Stimulated activated effector memory CD8-positive, alpha-beta T cell treated with anti-CD3 and anti-CD28 coated beads, Interleukin-12 subunit alpha, Interleukin-12 subunit beta, amount 100 ng/mL, for 72 hours (primary cell): ENCODE measurements at regions not wholly inside any gene's neighbourhood (a gene's known extent, or its start where the extent isn't known, plus 50 kb on each side); places are given as distances from the start of the nearest gene placed in this dataset.

Experiments
- ATAC-seq: fragments of 150-1000 bp; cut with Tn5 transposase; 2 replicates; pipeline ENCODE4 v1.10.0; 2021
- DNase-seq, 2 donors: peaks; one replicate each; pipeline ENCODE4 v3.0.0; 2021 to 2022; ENCODE audit warnings: low spot score in 2 of 2
- H3K27ac Mint-ChIP-seq: one replicate; pipeline ENCODE4 v1.8.0; 2022; ENCODE audit warnings: mild to moderate bottlenecking, mixed read lengths
- H3K36me3 Mint-ChIP-seq: one replicate; pipeline ENCODE4 v1.8.0; 2022; ENCODE audit warnings: mild to moderate bottlenecking, mixed read lengths
- H3K4me1 Mint-ChIP-seq: one replicate; pipeline ENCODE4 v1.8.0; 2022; ENCODE audit warnings: mixed read lengths
- H3K4me3 Mint-ChIP-seq: one replicate; pipeline ENCODE4 v1.8.0; 2022; ENCODE audit warnings: mild to moderate bottlenecking, mixed read lengths
- H3K9me3 Mint-ChIP-seq: one replicate; pipeline ENCODE4 v1.8.0; 2022; ENCODE audit warnings: mixed read lengths

DNA sequence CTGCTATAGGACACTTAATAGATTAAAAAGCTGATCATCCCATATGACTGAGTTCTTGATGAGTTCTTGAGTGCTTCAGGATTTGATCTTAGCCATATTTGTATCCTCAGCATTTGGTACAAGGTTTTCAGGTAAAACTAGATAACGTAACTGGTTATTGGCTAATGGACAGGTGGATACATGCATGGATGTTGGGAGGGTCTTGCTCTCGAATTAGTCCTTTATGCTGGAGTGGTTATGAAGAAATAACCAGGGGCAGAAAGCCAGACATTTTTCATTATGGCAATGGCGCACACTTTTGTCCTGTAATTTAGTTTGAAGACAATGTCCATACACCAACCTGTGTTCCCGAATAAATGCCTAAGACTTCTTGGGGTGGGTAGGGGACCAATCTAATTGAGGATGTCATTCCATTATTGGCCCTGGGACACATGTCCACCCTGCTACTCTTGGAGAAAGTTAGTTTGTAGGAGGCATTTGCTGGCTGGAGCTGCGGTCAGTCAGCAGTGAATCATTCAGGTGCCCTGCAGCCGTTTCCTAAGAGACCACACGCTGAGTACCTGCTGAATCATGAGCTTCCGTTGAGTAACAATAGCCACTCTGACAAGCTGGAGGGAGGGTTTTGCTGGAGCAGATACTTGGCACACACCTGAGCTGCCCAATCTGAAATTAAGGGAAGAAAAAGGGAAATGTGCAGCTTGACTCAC is 194.4 kb downstream of the FOXA2 start:
- no peak overlapping the region for H3K4me3 Mint-ChIP-seq
- ATAC-seq: no peak

DNA sequence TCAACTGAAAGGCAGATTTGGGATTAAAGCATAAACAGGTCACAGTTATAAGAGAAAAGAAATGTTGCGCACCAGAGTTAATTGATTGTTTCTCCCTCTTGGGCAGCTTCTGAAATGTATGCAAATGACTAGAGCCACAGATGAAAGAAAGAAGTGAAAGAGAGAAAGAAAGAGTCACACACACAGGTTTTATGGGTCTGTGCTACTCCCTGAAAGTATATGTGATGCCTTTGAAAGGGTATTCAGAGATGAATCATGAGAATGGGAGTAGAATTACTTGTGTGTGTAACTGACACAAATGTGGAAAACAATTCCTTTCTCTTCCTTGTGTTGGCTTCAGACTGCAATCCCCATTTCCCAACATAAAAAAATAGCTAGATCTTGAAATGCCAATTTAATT is 196.9 kb downstream of the FOXA2 start:
- Mint-ChIP-seq H3K36me3 (no peaks in the 10 kb centered on the region), H3K9me3 (peaks cover 7% of the 10 kb centered on the region), H3K27ac (no peak overlapping the region), H3K4me1 (no peaks in the 10 kb centered on the region), H3K4me3 (no peak overlapping the region)
- ATAC-seq (no peak), DNase-seq (no peak)

More for the DNA sequence above, 194.4 kb downstream of the FOXA2 start:
- no peaks in the 10 kb centered on the region for H3K4me1 Mint-ChIP-seq
- H3K36me3 Mint-ChIP-seq: no peaks in the 10 kb centered on the region
- H3K9me3 Mint-ChIP-seq: peaks cover 7% of the 10 kb centered on the region
- DNase-seq: no peak
- H3K27ac Mint-ChIP-seq: no peak overlapping the region

DNA sequence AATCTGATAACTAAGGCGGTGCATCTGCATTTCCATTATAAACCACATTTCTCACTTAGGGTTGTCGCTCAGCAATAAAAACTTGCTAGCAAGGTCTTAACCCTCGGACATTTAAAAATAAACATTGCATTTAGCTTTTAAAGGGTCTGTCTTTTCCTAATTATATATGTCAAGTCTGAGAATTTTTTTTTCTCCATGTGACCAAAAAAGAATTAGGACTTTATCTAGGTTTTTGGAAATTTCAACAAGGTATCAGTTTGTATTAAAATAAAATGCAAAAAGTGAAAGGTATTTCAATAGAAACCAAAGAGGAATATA is 198.1 kb downstream of the FOXA2 start:
- ATAC-seq (no peak), DNase-seq (no peak)
- H3K36me3 Mint-ChIP-seq: no peaks in the 10 kb centered on the region
- no peaks in the 10 kb centered on the region for H3K4me1 Mint-ChIP-seq
- no peak overlapping the region for H3K4me3 Mint-ChIP-seq
- peaks cover 11% of the 10 kb centered on the region for H3K9me3 Mint-ChIP-seq
- H3K27ac Mint-ChIP-seq: no peak overlapping the region

DNA sequence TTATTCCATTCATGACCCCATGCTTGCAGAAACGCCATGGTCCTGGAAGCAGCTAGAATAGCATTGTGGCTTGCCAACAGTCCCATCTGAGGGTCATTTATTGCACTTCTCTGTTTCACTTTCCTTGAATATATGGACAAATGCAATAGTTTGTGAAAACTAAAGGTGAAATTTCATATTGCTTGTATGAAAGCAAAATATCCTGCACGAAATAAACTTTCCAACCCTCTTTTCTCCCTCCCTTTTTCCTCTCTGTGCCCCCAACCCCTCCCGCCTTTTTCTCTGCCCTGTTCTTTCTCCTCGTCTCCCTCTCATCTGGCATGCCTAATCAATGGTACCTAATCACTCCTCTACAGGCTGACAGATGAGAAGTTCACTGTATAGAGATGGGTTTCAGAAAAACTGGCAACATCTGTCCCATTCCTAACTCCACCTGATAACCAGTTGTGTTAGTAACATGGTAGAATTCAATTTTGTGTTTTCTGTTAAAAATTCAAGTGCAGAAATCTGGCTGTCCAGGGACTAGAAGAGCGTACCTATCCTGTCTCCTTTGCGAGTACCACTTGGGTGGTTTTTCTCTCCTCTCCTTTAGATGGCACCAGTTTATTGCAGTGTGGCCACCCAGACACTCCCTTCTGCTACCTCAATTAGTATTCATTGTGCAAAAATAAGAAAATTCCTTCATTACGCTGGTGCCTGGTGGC is 198.6 kb downstream of the FOXA2 start:
- H3K4me1 Mint-ChIP-seq: no peaks in the 10 kb centered on the region
- DNase-seq (no peak), ATAC-seq (no peak)
- H3K36me3 Mint-ChIP-seq: no peaks in the 10 kb centered on the region
- H3K9me3 Mint-ChIP-seq: peaks cover 11% of the 10 kb centered on the region
- H3K4me3 Mint-ChIP-seq: no peak overlapping the region
- no peak overlapping the region for H3K27ac Mint-ChIP-seq

DNA sequence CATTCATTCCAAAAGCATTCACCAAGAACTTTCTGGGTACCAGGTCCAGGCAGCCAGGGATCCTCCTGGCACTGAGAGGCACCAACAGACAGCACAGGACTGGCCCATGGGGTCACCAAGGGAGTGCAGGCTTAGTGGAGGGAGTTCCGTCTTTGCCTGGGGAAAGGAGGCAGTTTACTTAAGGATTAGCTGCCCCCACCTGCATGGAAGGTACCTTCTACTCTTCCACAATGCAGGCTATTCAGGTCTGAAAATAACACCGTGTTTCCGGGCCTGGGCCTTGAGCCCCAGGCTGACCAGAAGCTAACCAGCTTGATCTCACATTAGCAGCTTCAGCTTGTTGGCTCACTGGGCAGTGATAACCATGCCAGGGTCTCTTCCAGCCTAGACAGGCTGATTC is 199.4 kb downstream of the FOXA2 start:
- no peaks in the 10 kb centered on the region for H3K4me1 Mint-ChIP-seq

DNA sequence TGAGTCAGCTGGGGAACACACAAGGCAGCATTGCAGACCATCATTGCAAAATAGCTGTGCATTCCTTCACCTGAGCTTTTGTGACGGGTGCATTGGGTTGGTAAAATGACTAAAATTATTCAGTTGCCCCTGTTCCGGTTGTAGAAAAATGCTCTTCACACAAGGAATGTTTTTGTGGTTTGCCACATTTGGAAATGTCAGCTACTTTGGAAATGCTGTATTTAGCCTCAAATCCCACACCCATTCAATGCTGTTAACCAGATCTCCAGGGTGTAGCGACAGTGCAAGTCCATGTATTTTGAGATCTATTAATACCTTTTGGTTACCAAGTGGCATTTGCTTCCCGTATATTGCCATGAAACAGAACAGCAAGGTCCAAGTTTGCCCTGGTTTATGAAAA is 201.2 kb downstream of the FOXA2 start:
- DNase-seq (no peak), ATAC-seq (no peak)
- H3K4me3 Mint-ChIP-seq: no peak overlapping the region
- H3K4me1 Mint-ChIP-seq: no peaks in the 10 kb centered on the region
- H3K27ac Mint-ChIP-seq: no peak overlapping the region
- H3K9me3 Mint-ChIP-seq: peaks cover 11% of the 10 kb centered on the region
- H3K36me3 Mint-ChIP-seq: no peaks in the 10 kb centered on the region

More for the DNA sequence above, 199.4 kb downstream of the FOXA2 start:
- H3K36me3 Mint-ChIP-seq: no peaks in the 10 kb centered on the region
- DNase-seq (no peak), ATAC-seq (no peak)
- no peak overlapping the region for H3K27ac Mint-ChIP-seq
- peaks cover 11% of the 10 kb centered on the region for H3K9me3 Mint-ChIP-seq
- no peak overlapping the region for H3K4me3 Mint-ChIP-seq

DNA sequence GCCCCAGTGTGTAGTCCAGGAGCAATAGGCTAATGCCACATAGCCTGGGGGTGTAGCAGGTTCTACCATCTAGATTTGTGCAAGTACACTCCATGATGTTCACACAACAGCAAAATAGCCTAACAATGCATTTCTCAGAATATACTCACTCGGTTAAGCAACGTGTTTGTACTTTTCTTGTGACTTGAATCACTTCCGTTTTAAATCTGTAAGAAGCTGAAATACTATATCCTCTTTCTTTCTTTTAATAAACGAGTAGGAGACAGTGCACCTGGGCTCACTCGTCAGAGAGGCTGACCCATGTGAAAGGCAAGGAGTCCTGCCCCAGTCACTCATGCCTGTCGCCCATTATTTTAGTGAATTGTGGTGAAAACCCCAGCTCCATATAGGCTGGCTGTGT is 201.6 kb downstream of the FOXA2 start:
- DNase-seq: no peak

DNA sequence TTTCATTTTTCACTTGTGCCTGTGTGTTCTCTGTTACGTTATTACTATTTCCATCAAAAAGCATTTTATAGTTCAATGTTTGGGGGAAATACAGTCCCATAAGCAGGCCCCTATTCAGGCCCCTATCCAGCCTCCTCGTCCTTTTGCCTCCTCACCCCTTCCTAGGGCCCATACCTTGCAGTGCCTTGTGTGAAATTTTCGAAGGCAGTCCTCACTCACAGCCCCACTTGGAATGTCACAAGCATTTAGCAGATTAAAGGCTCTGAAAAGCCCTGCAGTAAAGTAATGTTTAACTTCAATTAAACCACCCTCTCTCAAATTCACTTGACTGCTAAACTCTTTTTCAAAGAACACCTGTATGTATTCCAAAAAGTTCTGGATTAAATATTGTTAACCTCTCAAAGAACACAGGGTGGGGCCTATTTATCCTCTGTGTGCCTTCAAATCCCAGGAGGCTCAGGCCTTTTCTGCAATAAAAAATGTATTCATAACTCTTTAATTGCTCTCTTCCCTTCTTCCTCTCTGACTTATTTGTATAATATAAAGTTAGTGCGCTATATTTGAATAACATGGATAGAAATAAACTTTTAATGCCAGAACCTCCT is 202.5 kb downstream of the FOXA2 start:
- no peak overlapping the region for H3K27ac Mint-ChIP-seq
- DNase-seq (no peak), ATAC-seq (no peak)
- H3K4me3 Mint-ChIP-seq: no peak overlapping the region
- H3K36me3 Mint-ChIP-seq: no peaks in the 10 kb centered on the region
- no peaks in the 10 kb centered on the region for H3K4me1 Mint-ChIP-seq
- peaks cover 7% of the 10 kb centered on the region for H3K9me3 Mint-ChIP-seq

More for the DNA sequence above, 201.6 kb downstream of the FOXA2 start:
- Mint-ChIP-seq H3K36me3 (no peaks in the 10 kb centered on the region), H3K4me3 (no peak overlapping the region), H3K27ac (no peak overlapping the region), H3K4me1 (no peaks in the 10 kb centered on the region), H3K9me3 (peaks cover 11% of the 10 kb centered on the region)
- no peak for ATAC-seq

DNA sequence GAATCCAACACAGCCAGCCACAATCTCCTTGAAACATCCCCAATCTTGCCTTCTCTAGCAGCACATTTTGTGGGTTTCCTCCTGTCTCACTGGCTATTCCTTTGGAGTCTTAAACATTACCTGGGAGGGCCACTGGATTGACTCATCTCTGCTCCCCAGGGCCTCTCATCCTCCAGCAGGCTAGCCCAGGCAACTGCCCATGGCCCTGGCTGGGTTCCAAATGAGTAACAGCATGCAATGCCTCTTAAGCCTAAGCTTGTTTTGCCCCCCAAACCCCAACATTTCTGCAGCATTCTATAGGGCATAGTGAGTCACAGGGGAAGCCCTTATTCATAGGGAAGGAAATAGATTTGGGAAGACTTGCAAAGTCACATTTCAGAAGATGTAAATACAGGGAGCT is 204.9 kb downstream of the FOXA2 start:
- Mint-ChIP-seq H3K4me3 (no peak overlapping the region), H3K4me1 (no peaks in the 10 kb centered on the region), H3K36me3 (no peaks in the 10 kb centered on the region), H3K9me3 (peaks cover 7% of the 10 kb centered on the region), H3K27ac (no peak overlapping the region)
- DNase-seq (no peak), ATAC-seq (no peak)

DNA sequence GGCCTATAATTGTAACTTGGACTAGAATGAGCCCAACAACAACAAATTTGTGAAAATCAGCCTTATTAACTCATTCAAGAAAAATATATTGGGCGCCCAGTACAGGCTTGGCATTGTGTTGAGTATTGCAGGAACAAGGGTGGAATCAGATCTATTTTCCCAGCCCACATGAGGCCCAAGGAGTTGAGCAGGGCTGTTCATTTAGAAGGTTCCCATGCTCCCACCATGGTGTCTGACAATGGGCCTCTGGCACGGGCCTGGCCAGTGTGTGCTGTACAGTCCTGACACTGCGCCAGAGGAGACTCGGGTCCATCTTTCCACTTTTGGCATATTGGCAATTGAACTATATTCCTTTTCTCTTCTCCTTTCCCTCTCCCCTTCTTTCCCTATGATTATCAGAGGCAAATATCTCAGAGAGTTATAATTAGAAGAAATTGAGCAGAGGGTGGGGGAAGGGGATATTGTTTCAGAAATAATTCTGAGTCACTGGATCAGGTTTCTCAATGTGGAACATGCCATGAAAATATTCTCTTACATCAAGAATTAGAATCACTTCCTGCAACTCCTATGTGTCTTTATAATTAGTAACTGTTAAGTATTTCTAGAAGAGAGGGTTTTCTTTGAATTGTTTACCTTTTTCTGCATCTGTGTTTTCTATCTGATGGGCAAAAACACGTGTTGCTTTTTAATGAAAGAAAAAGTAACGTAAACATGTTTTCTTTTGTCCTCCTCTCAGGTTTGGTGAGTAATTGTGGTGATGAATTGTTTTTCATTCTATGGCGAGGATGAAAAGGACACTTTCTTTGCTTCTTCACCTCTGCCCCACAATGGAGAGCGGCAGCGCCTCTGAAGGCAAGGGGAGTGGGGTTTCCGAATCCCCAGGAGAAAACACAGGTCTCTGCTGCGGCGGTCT is 209.4 kb downstream of the FOXA2 start:
- H3K9me3 Mint-ChIP-seq: peaks cover 3% of the 10 kb centered on the region
- no peaks in the 10 kb centered on the region for H3K4me1 Mint-ChIP-seq
- H3K27ac Mint-ChIP-seq: no peak overlapping the region
- DNase-seq (no peak), ATAC-seq (no peak)
- H3K36me3 Mint-ChIP-seq: no peaks in the 10 kb centered on the region
- H3K4me3 Mint-ChIP-seq: no peak overlapping the region

DNA sequence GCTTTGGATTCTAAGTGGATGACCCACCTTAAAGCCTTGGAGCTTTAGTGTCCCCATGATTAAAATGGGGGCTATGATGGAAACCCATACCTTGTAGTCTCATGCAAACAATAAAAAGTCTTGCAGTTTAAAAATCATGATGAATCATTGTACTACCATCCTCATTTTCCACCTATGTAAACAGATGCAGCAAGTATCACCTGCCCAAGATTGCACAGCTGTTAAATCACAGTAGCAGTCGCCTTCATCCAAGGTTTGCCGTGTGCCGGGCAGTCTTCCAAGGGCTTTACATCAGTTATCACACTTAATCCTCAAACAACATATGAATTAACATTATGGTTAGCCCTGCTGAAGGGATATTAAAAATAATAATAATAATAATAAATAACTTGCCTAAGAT is 210.3 kb downstream of the FOXA2 start:
- ATAC-seq (no peak), DNase-seq (no peak)
- no peak overlapping the region for H3K27ac Mint-ChIP-seq
- no peaks in the 10 kb centered on the region for H3K36me3 Mint-ChIP-seq
- H3K9me3 Mint-ChIP-seq: peaks cover 3% of the 10 kb centered on the region
- H3K4me1 Mint-ChIP-seq: no peaks in the 10 kb centered on the region
- no peak overlapping the region for H3K4me3 Mint-ChIP-seq

DNA sequence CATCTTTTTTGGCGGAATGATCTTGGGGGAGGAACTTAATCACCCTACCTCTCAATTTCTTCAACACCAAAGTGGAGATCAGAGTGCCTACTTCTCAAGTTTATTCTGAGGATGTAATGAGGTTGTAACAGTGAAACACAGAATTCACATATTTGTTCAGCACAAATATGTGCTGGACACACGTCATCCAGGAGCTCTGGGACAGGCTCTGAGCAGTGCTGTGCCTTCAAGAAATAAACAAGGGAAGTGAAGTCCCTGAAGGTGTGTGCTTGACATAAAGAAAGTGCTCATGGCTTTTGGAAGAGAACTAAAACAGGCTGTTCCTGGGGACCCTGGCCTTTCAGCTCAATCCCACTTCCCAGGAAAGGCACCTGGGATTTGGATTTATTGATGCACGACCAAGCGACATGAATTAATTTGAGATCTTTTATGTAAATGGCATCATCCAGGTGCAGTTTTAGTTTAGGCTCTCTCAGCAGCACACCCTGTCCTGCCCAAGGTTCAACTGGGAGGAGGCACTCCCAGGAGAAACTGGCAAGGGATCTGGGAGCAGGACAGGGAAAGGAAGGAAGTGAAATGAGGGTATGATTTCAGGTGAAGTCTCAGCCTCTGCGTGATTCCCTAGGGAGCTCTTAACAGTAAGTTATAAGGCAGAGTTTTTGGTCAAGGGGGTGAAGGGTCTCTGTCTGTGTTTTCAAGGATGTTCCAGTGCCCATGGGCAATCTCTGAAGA is 211.0 kb downstream of the FOXA2 start:
- no peak for ATAC-seq
- Mint-ChIP-seq H3K4me1 (no peaks in the 10 kb centered on the region), H3K27ac (no peak overlapping the region), H3K9me3 (peaks cover 5% of the 10 kb centered on the region), H3K36me3 (no peaks in the 10 kb centered on the region), H3K4me3 (no peak overlapping the region)
- DNase-seq: no peak

DNA sequence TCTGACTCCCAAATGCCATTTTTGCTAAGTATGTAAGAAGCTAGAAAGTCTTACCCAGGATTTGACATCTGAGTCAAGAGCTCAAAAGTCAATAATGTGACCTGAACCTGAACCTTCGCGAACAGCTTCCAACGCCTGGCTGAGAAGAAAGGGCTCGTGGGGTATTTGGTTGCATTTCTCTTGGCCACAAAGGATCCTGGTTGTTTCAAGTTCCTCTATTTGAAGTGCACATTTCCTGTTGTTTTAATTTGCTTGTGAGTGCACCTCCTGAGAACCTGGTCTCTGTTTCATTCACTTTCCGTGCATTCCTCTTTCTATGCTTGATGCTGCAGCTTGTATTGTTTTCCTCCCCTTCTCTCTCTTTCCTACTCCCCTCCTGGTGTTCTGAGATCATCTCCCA is 212.5 kb downstream of the FOXA2 start:
- DNase-seq (no peak), ATAC-seq (no peak)
- H3K9me3 Mint-ChIP-seq: peaks cover 2% of the 10 kb centered on the region
- no peak overlapping the region for H3K4me3 Mint-ChIP-seq
- no peak overlapping the region for H3K27ac Mint-ChIP-seq
- no peaks in the 10 kb centered on the region for H3K4me1 Mint-ChIP-seq
- no peaks in the 10 kb centered on the region for H3K36me3 Mint-ChIP-seq

DNA sequence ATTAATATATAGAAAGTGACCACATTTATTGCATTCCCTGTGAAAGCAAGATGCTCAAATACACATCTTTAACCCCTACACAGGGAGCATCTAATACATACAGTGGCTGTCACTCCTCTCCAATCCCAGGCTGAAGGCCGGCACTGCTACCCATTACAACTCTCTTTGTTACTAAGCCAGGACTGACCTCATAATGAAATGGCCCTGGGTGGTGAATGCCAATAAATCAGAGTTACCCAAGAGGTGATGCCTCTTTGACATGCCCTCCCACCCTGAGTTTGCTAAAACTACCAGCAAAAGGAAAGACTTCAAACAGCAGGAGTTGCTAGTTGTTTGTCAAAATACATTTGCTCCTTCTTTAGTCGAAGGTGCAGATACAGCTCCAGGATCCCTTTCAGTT is 214.2 kb downstream of the FOXA2 start:
- Mint-ChIP-seq H3K4me1 (no peaks in the 10 kb centered on the region), H3K4me3 (no peak overlapping the region), H3K36me3 (no peaks in the 10 kb centered on the region), H3K27ac (no peak overlapping the region), H3K9me3 (peaks cover 4% of the 10 kb centered on the region)
- no peak for ATAC-seq
- no peak for DNase-seq

DNA sequence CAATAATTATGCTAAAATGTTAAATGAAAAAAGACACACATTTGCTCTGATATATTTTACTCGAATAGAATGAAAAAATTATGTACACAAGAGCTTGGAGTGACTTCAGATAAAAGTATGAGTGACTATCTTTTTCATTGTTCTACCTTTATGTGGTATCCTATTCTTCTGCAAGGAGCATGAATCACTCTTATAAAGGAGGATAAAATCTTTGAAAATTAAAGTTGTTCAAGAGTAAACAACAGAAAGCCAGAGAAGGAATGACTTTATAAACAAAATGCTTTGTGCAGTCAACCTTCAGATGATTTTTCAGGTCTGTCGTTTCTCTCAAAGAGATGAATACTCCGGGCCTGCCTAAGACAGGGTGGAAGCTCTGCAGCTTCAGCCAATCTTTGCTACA is 215.3 kb downstream of the FOXA2 start:
- no peak for DNase-seq
- no peaks in the 10 kb centered on the region for H3K4me1 Mint-ChIP-seq
- no peak overlapping the region for H3K4me3 Mint-ChIP-seq
- H3K36me3 Mint-ChIP-seq: no peaks in the 10 kb centered on the region
- peaks cover 4% of the 10 kb centered on the region for H3K9me3 Mint-ChIP-seq
- no peak overlapping the region for H3K27ac Mint-ChIP-seq
- ATAC-seq: no peak
